Lung (tissue), 11 donors: ENCODE measurements at regions not wholly inside any gene's neighbourhood (a gene's known extent, or its start where the extent isn't known, plus 50 kb on each side); places are given as distances from the start of the nearest gene placed in this dataset.

Experiments
- ATAC-seq: fragments of 200-7000 bp; cut with Tn5 transposase; one replicate; pipeline ENCODE4 v1.9.1; 2020; ENCODE audit warnings: moderate number of reproducible peaks; ENCODE audit not compliant: insufficient read depth, low FRiP score
- DNase-seq, 3 donors: peaks; one replicate each; pipeline ENCODE4 v3.0.0-alpha.2; 2013 to 2017
- H3K27ac ChIP-seq, 2 donors: one replicate each; pipeline ENCODE4 v1.5.1; 2013; ENCODE audit warnings: mild to moderate bottlenecking in 2 of 2, moderate library complexity in 2 of 2, control low read depth in 1 of 2, inconsistent platforms in 1 of 2, low read depth in 1 of 2, low read length in 1 of 2
- H3K27me3 ChIP-seq, 3 donors: one replicate each; pipeline ENCODE4 v1.5.1; 2013; ENCODE audit warnings: low read length in 2 of 3; ENCODE audit not compliant: control insufficient read depth in 3 of 3, insufficient read depth in 3 of 3
- H3K36me3 ChIP-seq, 4 donors: one replicate each; pipeline ENCODE4 v1.5.1; 2013; ENCODE audit warnings: low read length in 4 of 4, mild to moderate bottlenecking in 1 of 4, moderate library complexity in 1 of 4; ENCODE audit not compliant: control insufficient read depth in 4 of 4, insufficient read depth in 4 of 4
- H3K4me1 ChIP-seq, 5 donors: one replicate each; pipeline ENCODE4 v1.5.1; 2013; ENCODE audit warnings: low read length in 5 of 5, mild to moderate bottlenecking in 2 of 5, moderate library complexity in 1 of 5; ENCODE audit not compliant: control insufficient read depth in 5 of 5, insufficient read depth in 5 of 5
- H3K4me3 ChIP-seq: one replicate; pipeline ENCODE4 v1.5.1; 2013; ENCODE audit warnings: mild to moderate bottlenecking, control low read depth, moderate library complexity
- H3K9ac ChIP-seq, 2 donors: one replicate each; pipeline ENCODE4 v1.5.1; 2013; ENCODE audit warnings: low read length in 2 of 2, control low read depth in 1 of 2; ENCODE audit not compliant: insufficient read depth in 1 of 2
- H3K9me3 ChIP-seq, 4 donors: one replicate each; pipeline ENCODE4 v1.5.1; 2013; ENCODE audit warnings: low read length in 3 of 4, mild to moderate bottlenecking in 1 of 4, moderate library complexity in 1 of 4; ENCODE audit not compliant: control insufficient read depth in 4 of 4, insufficient read depth in 3 of 4
- WGBS, 2 donors: extraction: QIAGEN DNeasy Blood & Tissue Kit; methylation state at CpG; one replicate each; pipeline ENCODE4 v1.1.7; 2013; 5-methylcytosine and 5-hydroxymethylcytosine counted together
- TF ChIP-seq, protein P1 (sequence below): IDR thresholded peaks from 2 replicates; pipeline ENCODE4 v1.5.1; 2012; ENCODE audit warnings: mild to moderate bottlenecking; ENCODE audit errors: control extremely low read depth, extremely low read depth
- donor health status: control.
- donor health status: control.
- donor health status: Bipolar disorder and iron deficiency.
- donor health status: healthy.
- donor health status: DM: yes; HTN: yes; CAD: no.

DNA sequence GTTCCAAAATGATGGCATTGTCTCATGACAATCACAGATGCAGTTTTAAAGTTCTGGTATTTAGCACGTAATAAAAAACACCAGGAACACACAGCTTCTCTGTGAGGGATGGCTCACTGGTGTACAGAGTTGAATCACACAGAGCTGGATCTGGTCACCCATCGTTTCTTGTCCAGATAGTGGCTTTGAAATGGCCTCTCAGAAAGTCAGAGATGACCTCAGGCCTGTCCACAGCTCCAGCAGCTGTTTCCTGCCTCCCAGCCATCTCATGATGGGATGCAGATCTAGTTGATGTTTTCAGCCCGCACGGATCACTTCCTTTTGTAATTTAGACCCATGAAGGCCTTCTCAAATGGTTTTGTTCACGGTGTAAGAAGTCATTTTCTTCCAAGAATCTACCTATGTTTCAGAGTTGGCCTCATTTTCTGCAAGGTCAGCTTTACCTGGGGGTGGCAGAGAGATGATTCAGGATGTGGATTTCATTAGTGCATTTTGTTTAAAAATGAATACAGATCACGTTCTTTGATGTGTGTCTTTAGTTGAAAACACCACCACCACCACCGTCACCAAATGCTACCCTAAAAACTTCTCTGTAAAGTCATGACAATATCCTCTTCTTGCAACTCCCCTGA lies 166.2 kb downstream of the SNX10 start:
- H3K9ac ChIP-seq: no peak overlapping the region
- ATAC-seq (no peak), DNase-seq (peak; percentile 23 to 61 (median 49))
- H3K4me3 ChIP-seq: no peak overlapping the region
- H3K4me1 ChIP-seq: peaks cover 0 to 5% (median 0%) of the 10 kb centered on the region in 5 donors
- no peak overlapping the region for H3K27ac ChIP-seq
- no peaks in the 10 kb centered on the region for H3K36me3 ChIP-seq
- H3K27me3 ChIP-seq: no peaks in the 10 kb centered on the region
- H3K9me3 ChIP-seq: no peaks in the 10 kb centered on the region
- TF ChIP-seq, protein P1, sequence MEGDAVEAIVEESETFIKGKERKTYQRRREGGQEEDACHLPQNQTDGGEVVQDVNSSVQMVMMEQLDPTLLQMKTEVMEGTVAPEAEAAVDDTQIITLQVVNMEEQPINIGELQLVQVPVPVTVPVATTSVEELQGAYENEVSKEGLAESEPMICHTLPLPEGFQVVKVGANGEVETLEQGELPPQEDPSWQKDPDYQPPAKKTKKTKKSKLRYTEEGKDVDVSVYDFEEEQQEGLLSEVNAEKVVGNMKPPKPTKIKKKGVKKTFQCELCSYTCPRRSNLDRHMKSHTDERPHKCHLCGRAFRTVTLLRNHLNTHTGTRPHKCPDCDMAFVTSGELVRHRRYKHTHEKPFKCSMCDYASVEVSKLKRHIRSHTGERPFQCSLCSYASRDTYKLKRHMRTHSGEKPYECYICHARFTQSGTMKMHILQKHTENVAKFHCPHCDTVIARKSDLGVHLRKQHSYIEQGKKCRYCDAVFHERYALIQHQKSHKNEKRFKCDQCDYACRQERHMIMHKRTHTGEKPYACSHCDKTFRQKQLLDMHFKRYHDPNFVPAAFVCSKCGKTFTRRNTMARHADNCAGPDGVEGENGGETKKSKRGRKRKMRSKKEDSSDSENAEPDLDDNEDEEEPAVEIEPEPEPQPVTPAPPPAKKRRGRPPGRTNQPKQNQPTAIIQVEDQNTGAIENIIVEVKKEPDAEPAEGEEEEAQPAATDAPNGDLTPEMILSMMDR: no peak
- 76 to 85% methylated on average over 7 of the region's 7 CpGs for WGBS, 2 donors

DNA sequence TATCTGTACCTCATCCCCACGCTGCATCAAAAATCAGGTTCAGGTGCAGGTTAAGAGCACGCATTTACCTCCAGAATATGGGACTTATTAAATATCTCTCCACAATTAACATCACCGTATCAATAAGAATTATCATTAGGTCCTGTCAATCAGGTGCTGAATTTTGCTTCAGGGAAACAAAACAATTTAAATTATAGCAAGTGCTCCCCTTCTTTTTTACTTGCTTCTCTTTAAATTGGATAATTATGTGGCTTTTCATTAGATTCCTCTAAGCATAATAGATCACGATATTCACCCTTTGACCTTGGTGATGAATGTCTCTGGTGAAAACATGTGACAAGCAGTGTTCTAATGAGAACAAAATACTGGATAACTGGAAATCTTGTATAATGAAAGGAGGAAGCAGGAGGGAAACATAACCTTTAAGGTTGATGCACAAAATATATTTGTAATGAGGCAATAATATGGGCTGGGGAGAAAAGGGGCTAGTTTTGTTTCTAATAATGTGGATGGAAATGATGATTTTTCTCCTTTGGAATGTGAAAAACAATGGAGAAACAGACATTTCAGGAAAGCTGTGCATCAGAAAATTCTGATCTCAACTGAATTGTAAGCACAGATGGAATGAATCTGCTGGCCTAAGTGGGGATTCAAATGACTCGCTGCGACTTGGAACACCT lies 166.9 kb downstream of the SNX10 start:
- H3K9ac ChIP-seq: no peak overlapping the region
- DNase-seq (no peak), ATAC-seq (no peak)
- WGBS, 2 donors: 89 to 99% methylated on average over 6 of the region's 6 CpGs
- H3K4me3 ChIP-seq: no peak overlapping the region
- H3K27me3 ChIP-seq: no peaks in the 10 kb centered on the region
- peaks cover 0 to 5% (median 0%) of the 10 kb centered on the region in 5 donors for H3K4me1 ChIP-seq
- TF ChIP-seq, protein P1: no peak
- H3K36me3 ChIP-seq: no peaks in the 10 kb centered on the region
- no peaks in the 10 kb centered on the region for H3K9me3 ChIP-seq
- no peak overlapping the region for H3K27ac ChIP-seq

DNA sequence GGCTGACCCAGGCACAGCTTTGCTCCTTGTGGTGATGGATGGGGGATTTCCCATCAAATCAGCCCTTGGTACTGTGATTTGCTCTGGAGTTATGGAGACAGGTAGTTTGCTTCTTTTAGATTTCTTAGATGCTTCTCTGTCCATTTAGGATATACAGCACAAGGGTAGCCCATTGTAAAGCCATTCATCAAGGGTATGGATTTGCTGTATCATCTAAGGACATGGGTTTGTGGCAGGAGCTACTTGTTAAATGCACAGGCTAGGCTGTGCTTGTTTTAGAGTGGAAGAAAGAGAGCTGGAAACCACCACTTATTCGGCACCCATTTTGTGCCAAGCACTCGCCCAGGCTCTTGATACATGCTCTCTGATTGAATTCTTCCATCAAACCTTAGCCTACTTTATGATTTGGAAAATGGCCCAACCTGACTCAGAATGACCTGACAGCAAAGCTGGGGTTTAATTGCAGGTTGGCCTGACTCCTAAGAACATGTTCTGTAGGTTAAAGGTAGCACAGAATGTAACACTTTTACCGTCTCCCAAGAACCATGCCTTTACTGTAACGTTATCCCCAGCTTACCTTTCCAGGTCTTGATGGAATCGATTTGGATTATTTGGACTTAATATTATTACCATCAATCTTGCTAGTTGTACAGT lies 168.0 kb downstream of the SNX10 start:
- H3K9ac ChIP-seq: no peak overlapping the region
- 67 to 85% methylated on average over 5 of the region's 5 CpGs for WGBS, 2 donors
- DNase-seq (no peak), ATAC-seq (no peak)
- peaks cover 0 to 5% (median 0%) of the 10 kb centered on the region in 5 donors for H3K4me1 ChIP-seq
- H3K4me3 ChIP-seq: no peak overlapping the region
- H3K27me3 ChIP-seq: no peaks in the 10 kb centered on the region
- H3K9me3 ChIP-seq: no peaks in the 10 kb centered on the region
- TF ChIP-seq, protein P1: no peak
- H3K36me3 ChIP-seq: no peaks in the 10 kb centered on the region
- no peak overlapping the region for H3K27ac ChIP-seq
